ENCODE measurements at regions not wholly inside any gene's neighbourhood (a gene's known extent, or its start where the extent isn't known, plus 50 kb on each side); places are given as distances from the start of the nearest gene placed in this dataset.

GRCh38 chrX:113675278-113675677 lies 834.6 kb upstream of the AMOT start:
- no peak overlapping the region for H3K27ac Mint-ChIP-seq
- no peaks in the 10 kb centered on the region for H3K27me3 Mint-ChIP-seq (ENCODE audit: insufficient read depth)
- no peak for DNase-seq
- no peaks in the 10 kb centered on the region for H3K36me3 Mint-ChIP-seq (ENCODE audit: low read depth)
- H3K4me3 Mint-ChIP-seq = no peak overlapping the region
- no peaks in the 10 kb centered on the region for H3K4me1 Mint-ChIP-seq (ENCODE audit: low read depth)
- no peak for TF ChIP-seq CTCF (IDR thresholded peaks at IDR 0.05)
- H3K9me3 Mint-ChIP-seq = no peaks in the 10 kb centered on the region

GRCh38 chrX:113651306-113651705 lies 810.7 kb upstream of the AMOT start:
- no peak overlapping the region for H3K4me3 Mint-ChIP-seq
- no peaks in the 10 kb centered on the region for H3K27me3 Mint-ChIP-seq (ENCODE audit: insufficient read depth)
- no peaks in the 10 kb centered on the region for H3K9me3 Mint-ChIP-seq
- DNase-seq = no peak
- no peaks in the 10 kb centered on the region for H3K4me1 Mint-ChIP-seq (ENCODE audit: low read depth)
- H3K36me3 Mint-ChIP-seq (ENCODE audit: low read depth) = no peaks in the 10 kb centered on the region
- no peak overlapping the region for H3K27ac Mint-ChIP-seq
- no peak for TF ChIP-seq CTCF (IDR thresholded peaks at IDR 0.05)

GRCh38 chrX:113644426-113644825 lies 803.8 kb upstream of the AMOT start:
- no peak for TF ChIP-seq CTCF (IDR thresholded peaks at IDR 0.05)
- DNase-seq = no peak
- Mint-ChIP-seq H3K4me3 (no peak overlapping the region), H3K27ac (no peak overlapping the region), H3K27me3 (ENCODE audit: insufficient read depth) (no peaks in the 10 kb centered on the region), H3K9me3 (no peaks in the 10 kb centered on the region; the same call in 1 of the 2 replicates), H3K36me3 (ENCODE audit: low read depth) (no peaks in the 10 kb centered on the region), H3K4me1 (ENCODE audit: low read depth) (no peaks in the 10 kb centered on the region)

- no peak for TF ChIP-seq CTCF (IDR thresholded peaks at IDR 0.05)
- Mint-ChIP-seq H3K27me3 (ENCODE audit: insufficient read depth) (no peaks in the 10 kb centered on the region), H3K9me3 (no peaks in the 10 kb centered on the region), H3K4me1 (ENCODE audit: low read depth) (no peaks in the 10 kb centered on the region), H3K27ac (no peak overlapping the region), H3K4me3 (no peak overlapping the region), H3K36me3 (ENCODE audit: low read depth) (no peaks in the 10 kb centered on the region)
- no peak for DNase-seq
Observed at GRCh38 chrX:113634565-113634964, 793.9 kb upstream of the AMOT start.

- Mint-ChIP-seq H3K36me3 (ENCODE audit: low read depth) (no peaks in the 10 kb centered on the region), H3K9me3 (no peaks in the 10 kb centered on the region), H3K27me3 (ENCODE audit: insufficient read depth) (no peaks in the 10 kb centered on the region), H3K4me1 (ENCODE audit: low read depth) (no peaks in the 10 kb centered on the region), H3K4me3 (no peak overlapping the region), H3K27ac (no peak overlapping the region)
- no peak for TF ChIP-seq CTCF (IDR thresholded peaks at IDR 0.05)
- no peak for DNase-seq
Observed at GRCh38 chrX:113629326-113629725, 788.7 kb upstream of the AMOT start.

Measured in HFFc6 (cell line).